Mucosa of descending colon (tissue), 3 donors: ENCODE measurements at regions not wholly inside any gene's neighbourhood (a gene's known extent, or its start where the extent isn't known, plus 50 kb on each side); places are given as distances from the start of the nearest gene placed in this dataset.

ENCODE experiments used
- ATAC-seq: fragments of 200-7000 bp; cut with Tn5 transposase; one replicate; pipeline ENCODE4 v1.9.1; 2020; ENCODE audit warnings: mild to moderate bottlenecking, moderate library complexity
- DNase-seq, 3 donors: peaks; one replicate each; pipeline ENCODE4 v3.0.0-alpha.2; 2020
- H3K36me3 ChIP-seq: fragments of 200-600 bp; one replicate; pipeline ENCODE4 v1.8.0; 2021; ENCODE audit warnings: low read depth, mild to moderate bottlenecking
- H3K4me1 ChIP-seq: fragments of 200-600 bp; one replicate; pipeline ENCODE4 v1.8.0; 2021; ENCODE audit warnings: low read depth, mild to moderate bottlenecking
- H3K4me3 ChIP-seq: fragments of 200-600 bp; one replicate; pipeline ENCODE4 v1.8.0; 2021; ENCODE audit warnings: mild to moderate bottlenecking
- H3K9me3 ChIP-seq: fragments of 200-600 bp; one replicate; pipeline ENCODE4 v1.8.0; 2021; ENCODE audit warnings: mild to moderate bottlenecking
- intact Hi-C, 2 donors: fragments of 100-400 bp; cut with DNase I in 1 of 2; cut with micrococcal nuclease in 1 of 2; formaldehyde crosslinking; loops; one replicate each; pipeline versions ENCODE4 v1.11.0 to v1.11.1; 2022; cut with DNase I, micrococcal nuclease
- TF ChIP-seq, protein P1 (sequence below): fragments of 200-600 bp; IDR thresholded peaks from one replicate; pipeline ENCODE4 v1.8.0; 2022; ENCODE audit warnings: antibody characterized with exemption, mild to moderate bottlenecking
- donor health status: DM: no; HTN: no; CAD: no; lungs with moderate emphysema.
- donor health status: DM: no; HTN: no; CAD: no.
- donor health status: DM: no; HTN: yes; CAD: no.

DNA sequence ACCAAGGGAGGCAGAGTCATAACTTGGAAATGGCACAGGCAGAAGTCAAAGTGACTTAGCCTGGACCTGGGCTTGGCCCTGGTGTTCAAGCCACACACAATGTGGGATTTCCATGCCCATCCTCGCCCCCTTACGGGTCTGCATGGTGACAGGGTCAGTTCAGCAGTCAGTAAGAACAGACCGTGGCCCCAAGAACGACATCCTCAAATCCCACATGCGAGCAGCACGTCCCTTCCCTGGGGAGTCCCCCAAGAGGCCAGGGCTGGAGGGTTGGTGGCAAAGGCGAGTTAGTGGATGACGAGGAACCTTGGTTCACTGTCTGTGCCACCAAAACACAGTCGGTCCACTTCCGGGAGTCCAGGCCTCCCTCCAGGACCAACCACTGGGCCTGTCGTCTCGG is 93.3 kb upstream of the MGMT start:
- Histone ChIP-seq H3K4me3 (no peak overlapping the region), H3K36me3 (no peaks in the 10 kb centered on the region), H3K9me3 (no peaks in the 10 kb centered on the region), H3K4me1 (no peaks in the 10 kb centered on the region)
- TF ChIP-seq, protein P1, sequence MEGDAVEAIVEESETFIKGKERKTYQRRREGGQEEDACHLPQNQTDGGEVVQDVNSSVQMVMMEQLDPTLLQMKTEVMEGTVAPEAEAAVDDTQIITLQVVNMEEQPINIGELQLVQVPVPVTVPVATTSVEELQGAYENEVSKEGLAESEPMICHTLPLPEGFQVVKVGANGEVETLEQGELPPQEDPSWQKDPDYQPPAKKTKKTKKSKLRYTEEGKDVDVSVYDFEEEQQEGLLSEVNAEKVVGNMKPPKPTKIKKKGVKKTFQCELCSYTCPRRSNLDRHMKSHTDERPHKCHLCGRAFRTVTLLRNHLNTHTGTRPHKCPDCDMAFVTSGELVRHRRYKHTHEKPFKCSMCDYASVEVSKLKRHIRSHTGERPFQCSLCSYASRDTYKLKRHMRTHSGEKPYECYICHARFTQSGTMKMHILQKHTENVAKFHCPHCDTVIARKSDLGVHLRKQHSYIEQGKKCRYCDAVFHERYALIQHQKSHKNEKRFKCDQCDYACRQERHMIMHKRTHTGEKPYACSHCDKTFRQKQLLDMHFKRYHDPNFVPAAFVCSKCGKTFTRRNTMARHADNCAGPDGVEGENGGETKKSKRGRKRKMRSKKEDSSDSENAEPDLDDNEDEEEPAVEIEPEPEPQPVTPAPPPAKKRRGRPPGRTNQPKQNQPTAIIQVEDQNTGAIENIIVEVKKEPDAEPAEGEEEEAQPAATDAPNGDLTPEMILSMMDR: no peak
- no peak for ATAC-seq
- no peak for DNase-seq
- intact Hi-C loops: no loop called here

GRCh38 chr10:129375171-129375570 is 91.9 kb upstream of the MGMT start:
- intact Hi-C loops: no loop called here
- Histone ChIP-seq H3K4me3 (no peak overlapping the region), H3K4me1 (no peaks in the 10 kb centered on the region), H3K36me3 (no peaks in the 10 kb centered on the region), H3K9me3 (no peaks in the 10 kb centered on the region)
- DNase-seq (no peak), ATAC-seq (no peak)
- TF ChIP-seq, protein P1: no peak

GRCh38 chr10:129375912-129376311 is 91.1 kb upstream of the MGMT start:
- intact Hi-C loops: no loop called here
- DNase-seq (no peak), ATAC-seq (no peak)
- Histone ChIP-seq H3K4me1 (no peaks in the 10 kb centered on the region), H3K4me3 (no peak overlapping the region), H3K9me3 (no peaks in the 10 kb centered on the region), H3K36me3 (no peaks in the 10 kb centered on the region)
- TF ChIP-seq, protein P1: no peak

GRCh38 chr10:129380279-129380678 is 86.8 kb upstream of the MGMT start:
- intact Hi-C loops: no loop called here
- H3K36me3 ChIP-seq: no peaks in the 10 kb centered on the region
- H3K4me1 ChIP-seq: no peaks in the 10 kb centered on the region
- no peak overlapping the region for H3K4me3 ChIP-seq
- ATAC-seq: no peak
- H3K9me3 ChIP-seq: no peaks in the 10 kb centered on the region
- TF ChIP-seq, protein P1: no peak
- DNase-seq: no peak

- H3K36me3 ChIP-seq: no peaks in the 10 kb centered on the region
- H3K4me3 ChIP-seq: no peak overlapping the region
- ATAC-seq: no peak
- intact Hi-C loops: no loop called here
- H3K9me3 ChIP-seq: no peaks in the 10 kb centered on the region
- H3K4me1 ChIP-seq: no peaks in the 10 kb centered on the region
- TF ChIP-seq, protein P1: no peak
- DNase-seq: no peak
Measured at GRCh38 chr10:129381741-129382140, 85.3 kb upstream of the MGMT start.

- TF ChIP-seq, protein P1: no peak
- intact Hi-C loops: no loop called here
- H3K4me1 ChIP-seq: no peaks in the 10 kb centered on the region
- no peak for DNase-seq
- no peaks in the 10 kb centered on the region for H3K36me3 ChIP-seq
- ATAC-seq: no peak
- no peak overlapping the region for H3K4me3 ChIP-seq
- no peaks in the 10 kb centered on the region for H3K9me3 ChIP-seq
Measured at GRCh38 chr10:129382401-129382800, 84.6 kb upstream of the MGMT start.
